ENCODE measurements at regions not wholly inside any gene's neighbourhood (a gene's known extent, or its start where the extent isn't known, plus 50 kb on each side); places are given as distances from the start of the nearest gene placed in this dataset.

DNA sequence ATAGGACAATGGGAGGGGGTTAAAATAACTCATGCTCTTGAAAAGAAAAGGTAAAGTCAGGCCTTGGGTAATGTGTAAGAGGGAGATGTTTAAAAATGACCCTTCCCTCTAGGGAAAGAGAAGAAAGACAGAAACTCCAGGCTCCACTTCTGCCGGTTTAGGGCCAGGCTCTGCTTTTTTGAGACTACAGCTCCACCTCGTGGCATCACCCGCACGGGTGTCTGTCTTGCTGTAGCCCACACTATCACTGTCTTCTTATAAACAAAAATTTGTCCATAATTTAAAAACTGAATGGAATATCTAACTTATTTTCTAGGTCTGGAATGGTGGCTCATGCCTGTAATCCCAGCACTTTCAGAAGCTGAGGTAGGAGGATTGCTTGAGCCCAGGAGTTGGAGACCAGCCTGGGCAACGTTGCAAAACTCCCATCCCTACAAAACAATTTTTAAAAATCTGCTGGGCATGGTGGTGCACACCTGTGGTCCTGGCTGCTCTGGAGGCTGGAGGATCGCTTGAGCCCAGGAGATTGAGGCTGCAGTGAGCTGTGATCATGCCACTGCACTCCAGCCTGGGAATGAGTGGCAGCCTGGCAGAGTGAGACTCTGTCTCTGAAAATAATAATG lies 65.1 kb upstream of the GTF3A start (continued):
- TF ChIP-seq RBM39 (optimal IDR thresholded peaks at IDR 0.05; ENCODE audit: low read depth, low read length) = no peak
- TF ChIP-seq JUND (IDR thresholded peaks at IDR 0.05; ENCODE audit: borderline replicate concordance, low read depth, low read length) = no peak
- peak; percentile 7; the same call in 1 of the 3 replicates for TF ChIP-seq JUND (tag; IDR thresholded peaks at IDR 0.05; ENCODE audit: borderline replicate concordance, low read depth, low read length)
- no peak for TF ChIP-seq CBFB (CRISPR knock-in tag; IDR thresholded peaks at IDR 0.05)
- TF ChIP-seq HCFC1 (IDR thresholded peaks at IDR 0.05; ENCODE audit: low read depth, low read length) = no peak
- TF ChIP-seq, protein P1, sequence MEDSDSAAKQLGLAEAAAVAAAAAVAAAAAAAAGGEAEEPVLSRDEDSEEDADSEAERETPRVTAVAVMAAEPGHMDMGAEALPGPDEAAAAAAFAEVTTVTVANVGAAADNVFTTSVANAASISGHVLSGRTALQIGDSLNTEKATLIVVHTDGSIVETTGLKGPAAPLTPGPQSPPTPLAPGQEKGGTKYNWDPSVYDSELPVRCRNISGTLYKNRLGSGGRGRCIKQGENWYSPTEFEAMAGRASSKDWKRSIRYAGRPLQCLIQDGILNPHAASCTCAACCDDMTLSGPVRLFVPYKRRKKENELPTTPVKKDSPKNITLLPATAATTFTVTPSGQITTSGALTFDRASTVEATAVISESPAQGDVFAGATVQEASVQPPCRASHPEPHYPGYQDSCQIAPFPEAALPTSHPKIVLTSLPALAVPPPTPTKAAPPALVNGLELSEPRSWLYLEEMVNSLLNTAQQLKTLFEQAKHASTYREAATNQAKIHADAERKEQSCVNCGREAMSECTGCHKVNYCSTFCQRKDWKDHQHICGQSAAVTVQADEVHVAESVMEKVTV (CRISPR knock-in tag; IDR thresholded peaks at IDR 0.05) = peak; percentile 73
- peak; percentile 87; the same call in 1 of the 2 replicates for TF ChIP-seq STAG1 (CRISPR knock-in tag; IDR thresholded peaks at IDR 0.05; ENCODE audit: borderline replicate concordance)
- TF ChIP-seq RAD21 (CRISPR knock-in tag; conservative IDR thresholded peaks at IDR 0.05 in 1 of 2, IDR thresholded peaks at IDR 0.05 in 1 of 2) = peak; percentile 86 to 93
- no peak for TF ChIP-seq ZNF134 (CRISPR knock-in tag; conservative IDR thresholded peaks at IDR 0.05)
- TF ChIP-seq ZNF785 (CRISPR knock-in tag; IDR thresholded peaks at IDR 0.05) = no peak
- TF ChIP-seq TSC22D4 (tag; IDR thresholded peaks at IDR 0.05) = no peak
- TF ChIP-seq POLR2AphosphoS5 (IDR thresholded peaks at IDR 0.05; ENCODE audit: control insufficient read depth, insufficient read depth, low read depth, low read length) = no peak
- TF ChIP-seq ARID2 (IDR thresholded peaks at IDR 0.05) = peak; percentile 49; the same call in 1 of the 2 replicates
- no peak for TF ChIP-seq FOXJ2 (tag; IDR thresholded peaks at IDR 0.05)
- TF ChIP-seq, protein P2, sequence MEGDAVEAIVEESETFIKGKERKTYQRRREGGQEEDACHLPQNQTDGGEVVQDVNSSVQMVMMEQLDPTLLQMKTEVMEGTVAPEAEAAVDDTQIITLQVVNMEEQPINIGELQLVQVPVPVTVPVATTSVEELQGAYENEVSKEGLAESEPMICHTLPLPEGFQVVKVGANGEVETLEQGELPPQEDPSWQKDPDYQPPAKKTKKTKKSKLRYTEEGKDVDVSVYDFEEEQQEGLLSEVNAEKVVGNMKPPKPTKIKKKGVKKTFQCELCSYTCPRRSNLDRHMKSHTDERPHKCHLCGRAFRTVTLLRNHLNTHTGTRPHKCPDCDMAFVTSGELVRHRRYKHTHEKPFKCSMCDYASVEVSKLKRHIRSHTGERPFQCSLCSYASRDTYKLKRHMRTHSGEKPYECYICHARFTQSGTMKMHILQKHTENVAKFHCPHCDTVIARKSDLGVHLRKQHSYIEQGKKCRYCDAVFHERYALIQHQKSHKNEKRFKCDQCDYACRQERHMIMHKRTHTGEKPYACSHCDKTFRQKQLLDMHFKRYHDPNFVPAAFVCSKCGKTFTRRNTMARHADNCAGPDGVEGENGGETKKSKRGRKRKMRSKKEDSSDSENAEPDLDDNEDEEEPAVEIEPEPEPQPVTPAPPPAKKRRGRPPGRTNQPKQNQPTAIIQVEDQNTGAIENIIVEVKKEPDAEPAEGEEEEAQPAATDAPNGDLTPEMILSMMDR (IDR thresholded peaks at IDR 0.05 in 2 of 3, conservative IDR thresholded peaks at IDR 0.05 in 1 of 3; ENCODE audit: insufficient read depth in 2 of 3, low read depth in 1 of 3, low read length in 3 of 3) = peak; percentile 69 to 86 (median 77)
